HG03045 (cell line): ENCODE measurements at regions not wholly inside any gene's neighbourhood (a gene's known extent, or its start where the extent isn't known, plus 50 kb on each side); places are given as distances from the start of the nearest gene placed in this dataset.

Source experiments
- ATAC-seq: cut with Tn5 transposase; IDR thresholded peaks from one replicate; pipeline ENCODE4 v1.9.1; 2021; ENCODE audit warnings: mild to moderate bottlenecking, moderate library complexity; ENCODE audit not compliant: unreplicated experiment

- no peak for ATAC-seq
Measured at GRCh38 chr7:136186281-136186680, 209.1 kb upstream of the MTPN start.

DNA sequence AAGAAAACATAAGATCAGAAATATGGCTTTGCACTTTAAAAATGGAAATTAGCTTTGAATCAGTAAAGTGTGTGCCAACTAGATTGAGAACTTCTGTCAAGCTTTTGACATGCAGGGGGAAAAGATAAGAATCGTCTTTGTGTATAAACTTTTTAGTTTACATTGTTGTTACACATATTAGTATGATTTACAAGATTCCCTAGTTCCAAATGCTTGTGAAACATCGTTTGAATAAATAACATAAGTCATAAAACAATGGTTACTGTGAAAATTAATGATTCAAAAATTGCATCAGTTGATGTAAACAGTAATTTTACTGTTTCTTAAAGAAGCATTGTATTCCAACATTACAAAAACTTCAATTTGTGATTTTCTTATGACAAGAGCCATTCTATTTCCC is 207.6 kb upstream of the MTPN start:
- ATAC-seq: no peak

DNA sequence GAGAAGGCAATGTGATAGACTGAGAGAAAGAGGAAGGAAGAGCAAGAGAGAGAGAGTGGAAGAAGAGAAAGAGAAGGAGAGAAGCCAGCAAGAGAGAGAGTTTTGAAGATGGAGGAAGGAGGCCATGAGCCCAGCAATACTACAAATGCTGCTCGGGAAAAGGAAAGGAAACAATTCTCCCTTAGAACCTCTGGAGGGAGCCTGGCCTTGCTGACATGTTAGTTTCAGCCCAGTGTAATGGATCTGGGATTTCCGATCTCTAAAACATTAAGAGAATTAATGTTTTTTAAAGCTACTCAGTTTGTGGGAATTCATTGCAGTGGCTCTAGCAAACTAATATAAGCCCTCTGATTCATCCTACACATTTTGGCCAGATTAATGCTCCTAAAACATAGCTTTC is 206.8 kb upstream of the MTPN start:
- no peak for ATAC-seq

DNA sequence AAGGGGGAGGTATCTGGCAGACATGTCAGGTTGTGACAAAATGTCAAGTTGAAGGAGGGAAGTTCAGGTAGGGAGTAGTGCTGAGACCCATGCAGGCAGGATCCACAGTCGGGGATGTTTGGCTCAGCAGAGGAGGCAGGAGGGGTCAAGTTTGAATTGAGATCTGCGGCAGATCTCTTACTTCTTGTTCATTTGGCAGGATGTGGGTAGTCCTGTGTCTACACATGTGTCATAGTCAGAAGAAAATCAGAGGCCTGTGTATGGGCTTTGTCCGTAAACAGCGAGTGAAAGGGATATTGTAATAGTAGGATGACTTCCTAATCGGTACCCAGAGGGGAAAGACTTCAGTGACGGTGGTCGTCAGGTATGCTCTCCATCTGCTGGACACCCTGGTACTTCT is 203.8 kb upstream of the MTPN start:
- ATAC-seq: no peak

DNA sequence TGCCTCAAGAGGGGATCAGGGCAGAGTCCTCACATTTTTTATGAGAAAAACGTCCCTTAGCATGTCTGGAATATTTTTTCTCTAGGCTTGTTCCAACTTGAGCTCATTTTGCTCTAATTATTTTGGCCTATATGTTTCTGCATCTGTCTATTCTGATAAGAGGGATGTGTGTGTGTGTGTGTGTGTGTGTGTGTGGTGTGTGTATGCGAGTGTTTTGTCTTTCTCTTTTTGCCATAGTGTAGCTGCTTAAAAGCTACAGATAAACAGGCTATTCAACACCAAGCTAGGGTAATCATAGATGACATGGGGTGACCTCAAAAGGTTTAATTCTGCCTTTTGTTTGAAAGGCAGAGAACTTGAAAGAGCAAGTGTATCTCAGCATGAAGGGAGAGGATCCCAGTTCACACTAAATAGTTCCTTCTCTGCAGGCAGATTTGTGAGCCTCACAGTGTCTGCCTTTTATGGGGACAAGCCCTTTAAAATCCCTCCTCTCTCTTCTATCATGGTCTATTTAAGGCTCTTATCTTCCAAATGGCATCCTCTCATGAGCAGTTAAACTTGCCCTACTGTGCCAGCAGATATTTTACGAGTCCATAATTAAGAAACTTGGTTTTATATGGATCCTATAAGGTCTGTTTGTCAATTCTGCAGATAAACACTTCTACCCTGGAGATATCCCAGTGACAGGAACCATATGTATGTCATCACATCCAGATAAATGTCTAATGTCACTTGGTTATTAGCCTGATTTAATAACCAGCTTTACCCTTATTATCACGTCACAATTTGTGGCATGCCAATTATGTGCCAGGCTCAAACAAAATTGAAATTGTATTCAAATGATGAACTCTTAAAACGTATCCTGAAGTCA is 202.9 kb upstream of the MTPN start:
- no peak for ATAC-seq

DNA sequence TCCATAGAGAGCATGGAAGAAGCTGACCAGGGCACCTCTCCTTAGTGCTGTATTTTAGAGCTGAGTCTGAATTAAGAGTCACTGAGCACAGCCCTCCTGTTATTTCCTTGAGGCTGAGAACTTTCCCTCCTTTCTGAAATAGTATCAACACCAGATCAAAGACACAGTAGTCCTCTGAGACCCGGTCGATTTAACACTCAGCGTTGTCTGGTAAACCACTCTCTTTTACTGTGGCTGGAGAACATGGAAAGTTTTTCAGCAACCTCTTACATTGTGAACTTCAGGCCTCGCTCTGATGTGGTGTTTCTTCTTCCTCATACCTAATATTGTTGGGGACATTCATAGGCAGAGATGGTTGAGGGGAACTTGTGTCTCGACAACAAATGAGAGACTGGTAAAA is 202.0 kb upstream of the MTPN start:
- ATAC-seq: no peak

- no peak for ATAC-seq
Measured at GRCh38 chr7:136174477-136175125, 197.4 kb upstream of the MTPN start.

- ATAC-seq: no peak
Measured at GRCh38 chr7:136173874-136174273, 196.7 kb upstream of the MTPN start.

DNA sequence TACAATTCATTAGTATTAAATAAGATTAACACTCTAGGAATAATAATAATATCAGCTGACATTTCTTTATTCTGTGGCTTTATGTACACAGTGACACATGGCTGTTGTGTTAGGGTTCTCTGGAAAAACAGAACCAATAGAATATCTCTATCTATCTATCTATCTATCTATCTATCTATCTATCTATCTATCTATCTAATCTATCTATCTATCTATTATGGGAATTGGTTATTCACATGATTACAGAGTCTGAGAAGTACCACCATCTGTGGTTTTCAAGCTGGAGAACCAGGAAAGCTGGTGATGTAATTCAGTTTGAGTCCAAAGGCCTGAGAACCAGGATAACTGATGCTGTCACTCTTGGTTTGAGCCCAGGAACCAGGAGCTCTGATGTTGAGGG is 194.1 kb upstream of the MTPN start:
- ATAC-seq: no peak

DNA sequence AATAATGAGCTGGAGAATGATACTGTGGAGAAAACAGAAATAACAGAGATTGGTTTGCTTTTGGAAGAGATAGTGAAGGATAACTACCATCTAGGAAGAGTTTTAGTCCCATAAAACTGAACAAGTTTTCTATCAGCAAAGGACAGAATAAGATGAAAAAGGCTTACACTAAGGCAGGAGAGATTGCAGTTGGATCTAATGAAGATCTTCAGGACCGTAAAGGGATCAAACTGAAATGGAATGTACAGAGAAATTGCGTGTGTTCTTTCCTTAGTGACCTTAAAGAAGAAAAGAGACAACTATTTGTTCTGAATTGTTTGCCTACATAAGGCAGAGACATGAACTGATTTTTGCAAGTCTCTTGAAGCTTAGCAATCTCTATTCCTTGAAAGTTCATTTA is 191.7 kb upstream of the MTPN start:
- ATAC-seq: no peak

GRCh38 chr7:136167991-136168390 is 190.8 kb upstream of the MTPN start:
- no peak for ATAC-seq

GRCh38 chr7:136166521-136166920 is 189.4 kb upstream of the MTPN start:
- no peak for ATAC-seq

- ATAC-seq: no peak
Measured at GRCh38 chr7:136163340-136163801, 186.2 kb upstream of the MTPN start.

DNA sequence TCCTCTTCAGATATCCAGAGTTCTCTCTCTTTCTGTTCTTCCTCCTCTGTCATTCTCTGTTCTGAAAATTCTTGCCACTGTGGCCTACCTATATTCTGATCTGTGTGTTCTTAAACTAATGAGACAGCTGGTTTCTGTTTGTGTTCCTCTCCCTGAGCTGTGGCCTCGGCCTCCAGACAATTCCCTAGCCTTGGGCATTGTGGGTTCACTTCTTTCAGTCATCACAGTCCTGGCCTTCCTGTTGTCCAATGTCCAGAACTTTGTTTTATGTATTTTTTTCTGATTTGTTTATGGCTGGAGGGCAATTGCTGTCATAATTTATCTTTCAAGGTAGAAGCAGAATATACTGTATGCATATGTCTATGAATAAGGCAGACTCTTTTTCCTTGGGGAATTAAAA is 173.2 kb upstream of the MTPN start:
- no peak for ATAC-seq

DNA sequence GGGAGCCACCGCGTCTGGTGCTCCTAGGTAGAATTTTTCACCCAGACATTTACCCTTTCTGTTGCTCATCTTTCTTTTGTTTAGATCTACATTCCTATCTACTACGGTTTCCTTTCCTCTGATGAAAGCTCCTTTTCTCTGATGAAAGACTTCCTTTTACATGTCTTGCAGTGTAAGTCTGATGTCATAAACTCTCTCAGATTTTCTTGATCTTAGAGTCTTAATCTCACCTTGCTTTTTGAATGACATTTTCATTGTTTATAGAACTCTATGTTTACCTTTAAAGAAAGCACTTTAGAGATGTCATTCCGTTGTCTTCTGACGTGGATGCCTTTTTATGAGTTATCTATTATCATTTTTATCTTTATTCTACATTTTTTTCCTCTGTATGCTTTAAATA is 171.8 kb upstream of the MTPN start:
- no peak for ATAC-seq

- ATAC-seq: no peak
Measured at GRCh38 chr7:136146925-136147324, 169.8 kb upstream of the MTPN start.

- no peak for ATAC-seq
Measured at GRCh38 chr7:136144182-136144581, 167.0 kb upstream of the MTPN start.

DNA sequence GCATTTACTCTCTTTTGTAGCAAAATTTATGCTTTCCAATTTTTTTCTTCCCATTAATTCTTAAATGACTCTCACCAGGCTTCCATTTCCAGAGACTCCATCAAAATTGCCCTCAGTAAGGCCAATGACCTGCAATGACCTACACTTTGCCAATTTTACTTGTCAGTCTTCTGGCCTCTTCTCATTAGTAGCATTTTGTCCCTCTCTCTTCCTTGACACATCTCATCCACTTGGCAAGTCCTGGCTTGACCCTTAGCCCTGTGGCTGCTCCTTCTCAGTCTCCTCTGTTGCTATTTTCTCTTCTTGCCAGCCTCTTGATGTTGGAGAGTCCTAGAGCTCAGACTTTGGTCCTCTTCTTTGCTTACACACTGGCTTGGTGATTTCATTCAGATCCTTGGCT is 166.1 kb upstream of the MTPN start:
- ATAC-seq: no peak

DNA sequence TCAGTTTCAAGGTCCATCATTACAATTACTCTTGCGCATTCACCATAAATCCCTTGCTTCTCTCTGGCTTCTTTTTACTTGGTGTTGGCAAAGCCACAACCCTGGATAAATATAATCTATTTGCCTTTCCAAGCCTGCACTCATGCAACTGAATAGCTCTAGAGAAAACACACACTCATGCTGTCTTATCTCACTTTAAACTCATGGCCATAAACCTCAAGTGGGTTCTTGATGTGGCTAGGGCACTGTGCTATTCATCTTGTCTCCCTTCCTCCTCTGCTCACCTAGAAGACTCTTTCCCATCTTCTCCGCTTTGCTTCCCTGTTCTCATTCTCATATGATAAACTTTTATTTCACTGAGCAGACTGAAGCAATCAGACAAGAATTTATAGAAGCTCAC is 165.4 kb upstream of the MTPN start:
- ATAC-seq: no peak

DNA sequence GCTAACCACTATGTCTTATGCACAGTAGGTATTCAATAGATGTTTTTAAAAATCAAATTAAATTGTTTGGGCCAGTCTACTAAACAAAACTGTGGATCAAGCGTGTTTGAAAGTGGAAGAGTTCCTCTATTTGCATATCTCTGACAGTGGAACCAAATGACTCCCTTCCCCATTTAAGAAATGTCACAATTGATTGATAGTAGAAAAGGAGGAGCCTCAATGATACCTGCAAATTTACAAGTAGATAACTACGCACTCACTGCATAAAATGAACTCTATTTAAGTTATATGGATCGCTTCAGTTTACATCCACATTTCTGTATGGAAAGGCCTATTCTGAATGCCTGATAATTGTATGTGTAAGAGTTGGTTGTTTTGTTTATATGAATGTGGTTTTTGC is 163.3 kb upstream of the MTPN start:
- no peak for ATAC-seq

GRCh38 chr7:136139417-136139816 is 162.3 kb upstream of the MTPN start:
- ATAC-seq: no peak

- ATAC-seq: no peak
Measured at GRCh38 chr7:136138991-136139390, 161.8 kb upstream of the MTPN start.
